Endothelial cell of umbilical vein (primary cell): ENCODE measurements at regions not wholly inside any gene's neighbourhood (a gene's known extent, or its start where the extent isn't known, plus 50 kb on each side); places are given as distances from the start of the nearest gene placed in this dataset.

Experiments
- BruUV-seq: library from RNA; stranded (reverse); fragments of 400-500 nt; replicated peaks from 2 replicates; lab custom pipeline; 2021; lab: Mats Ljungman, UMichigan
- CTCF ChIA-PET: fragments of 300-600, 350-600 bp; sonication (Branson Sonifier 250); formaldehyde crosslinking; loops from one replicate; lab custom pipeline; 2021; ENCODE audit warnings: antibody characterized with exemption, inconsistent platforms; lab: Charles Lee
- POLR2A ChIA-PET: fragments of 300-600, 350-600 bp; sonication (Branson Sonifier 250); formaldehyde crosslinking; loops from one replicate; lab custom pipeline; 2021; ENCODE audit warnings: antibody characterized with exemption, inconsistent platforms; lab: Charles Lee
- DNase-seq: peaks from one replicate; pipeline ENCODE4 v3.0.0-alpha.2; 2011; ENCODE audit warnings: low read depth, low spot score
- FAIRE-seq: peaks from 2 replicates; lab custom pipeline; 2011; peaks lifted over from hg19 to GRCh38; lab: Jason Lieb, UNC
- H2AFZ ChIP-seq: 2 replicates; pipeline ENCODE4 v1.6.0; 2012; ENCODE audit warnings: low read depth, low read length, control low read depth, inconsistent platforms
- H3K27ac ChIP-seq: 2 replicates; pipeline ENCODE4 v1.5.1; 2011; ENCODE audit warnings: low read depth, mild to moderate bottlenecking, control low read depth, low read length, moderate library complexity; ENCODE audit not compliant: insufficient read depth
- H3K27me3 ChIP-seq, 2 experiments: 2 replicates each; pipeline versions ENCODE4 v1.6.0 to v1.6.1; 2011; ENCODE audit warnings: low read length in 2 of 2, mixed read lengths in 1 of 2; ENCODE audit not compliant: control insufficient read depth in 2 of 2, insufficient read depth in 2 of 2
- H3K36me3 ChIP-seq, 2 experiments: 2 replicates in 1 of 2; 3 replicates in 1 of 2; pipeline ENCODE4 v1.5.1; 2011; ENCODE audit warnings: low read length in 2 of 2, mild to moderate bottlenecking in 1 of 2, moderate library complexity in 1 of 2; ENCODE audit not compliant: control insufficient read depth in 2 of 2, insufficient read depth in 2 of 2; ENCODE audit errors: extremely low read depth in 1 of 2
- H3K4me1 ChIP-seq: 3 replicates; pipeline ENCODE4 v1.5.1; 2011; ENCODE audit warnings: mild to moderate bottlenecking, low read length; ENCODE audit not compliant: control insufficient read depth, insufficient read depth; ENCODE audit errors: extremely low read depth
- H3K4me2 ChIP-seq: 2 replicates; pipeline ENCODE4 v1.6.1; 2011; ENCODE audit warnings: low read length, control low read depth, mixed read lengths; ENCODE audit not compliant: insufficient read depth
- H3K4me3 ChIP-seq, 3 experiments: fragments of 200-600 bp in 1 of 3; sonication (generic), shearing (Covaris generic) in 1 of 3; replicated peaks in 1 of 3; 2 replicates each; pipeline ENCODE4 v1.5.1; 2011 to 2016; ENCODE audit warnings: control low read depth in 3 of 3, low read length in 3 of 3, mild to moderate bottlenecking in 2 of 3, inconsistent platforms in 1 of 3, low read depth in 1 of 3, moderate library complexity in 1 of 3; ENCODE audit not compliant: insufficient read depth in 1 of 3
- H3K79me2 ChIP-seq: 2 replicates; pipeline ENCODE4 v1.6.0; 2012; ENCODE audit warnings: low read length, inconsistent platforms; ENCODE audit not compliant: control insufficient read depth, insufficient read depth
- H3K9ac ChIP-seq: replicated peaks from 2 replicates; pipeline ENCODE3; 2011; ENCODE audit warnings: low read length, control low read depth; ENCODE audit not compliant: insufficient read depth; ENCODE audit errors: extremely low read depth
- H3K9me1 ChIP-seq: replicated peaks from 3 replicates; pipeline ENCODE4 v1.6.0; 2011; ENCODE audit warnings: mild to moderate bottlenecking, low read length; ENCODE audit not compliant: control insufficient read depth, insufficient read depth; ENCODE audit errors: extremely low read depth
- H3K9me3 ChIP-seq: replicated peaks from 2 replicates; pipeline ENCODE4 v1.5.1; 2012; ENCODE audit warnings: low read length, inconsistent platforms; ENCODE audit not compliant: control insufficient read depth, insufficient read depth
- H4K20me1 ChIP-seq: replicated peaks from 2 replicates; pipeline ENCODE3; 2011; ENCODE audit warnings: mild to moderate bottlenecking, low read length; ENCODE audit not compliant: control insufficient read depth, insufficient read depth; ENCODE audit errors: extremely low read depth
- EZH2 ChIP-seq: IDR thresholded peaks from 2 replicates; pipeline ENCODE4 v1.6.1; 2012; ENCODE audit warnings: borderline replicate concordance, low read depth, mild to moderate bottlenecking, moderate library complexity, low read length, inconsistent platforms; ENCODE audit not compliant: severe bottlenecking
- FOS ChIP-seq: IDR thresholded peaks from 2 replicates; pipeline ENCODE4 v1.6.1; 2011; ENCODE audit warnings: mild to moderate bottlenecking, low read length, moderate library complexity, borderline replicate concordance; ENCODE audit not compliant: insufficient read depth
- GATA2 ChIP-seq: IDR thresholded peaks from 2 replicates; pipeline ENCODE4 v1.7.0; 2011; ENCODE audit warnings: low read depth, mild to moderate bottlenecking, moderate library complexity, mixed read lengths, low read length; ENCODE audit not compliant: insufficient read length, insufficient read depth
- JUN ChIP-seq: IDR thresholded peaks from 2 replicates; pipeline ENCODE4 v1.6.1; 2011; ENCODE audit warnings: borderline replicate concordance, low read depth; ENCODE audit not compliant: insufficient read length, insufficient read depth
- MYC ChIP-seq: IDR thresholded peaks from one replicate; pipeline ENCODE4 v1.6.1; 2011; ENCODE audit warnings: mild to moderate bottlenecking, low read depth, low read length
- POLR2A ChIP-seq: IDR thresholded peaks from 2 replicates; pipeline ENCODE4 v1.6.1; 2012; ENCODE audit warnings: low read depth, mild to moderate bottlenecking, control low read depth, low read length
- POLR2AphosphoS5 ChIP-seq: IDR thresholded peaks from 2 replicates; pipeline ENCODE4 v1.6.1; 2012; ENCODE audit warnings: low read depth, mild to moderate bottlenecking, control low read depth, low read length, moderate library complexity; ENCODE audit not compliant: insufficient read depth
- dilution Hi-C: fragments of 300-500 bp; cut with MboI; formaldehyde crosslinking; loops from one replicate; pipeline ENCODE4 v1.15.0; 2019; ENCODE audit warnings: low sequenced_read_pairs; ENCODE audit not compliant: extremely low pct_ligation_motif_present
- intact Hi-C: fragments of 100-400 bp; cut with micrococcal nuclease; formaldehyde crosslinking; loops from one replicate; pipeline ENCODE4 v1.10.0; 2022
- TF ChIP-seq, protein P1 (sequence below): IDR thresholded peaks from 2 replicates; pipeline ENCODE4 v1.6.1; 2011; ENCODE audit not compliant: insufficient read depth, insufficient read length
- TF ChIP-seq, protein P2 (sequence below), 2 donors: IDR thresholded peaks; 1 replicate in 1 of 2; 2 replicates in 1 of 2; pipeline ENCODE4 v1.5.1; 2011; ENCODE audit warnings: low read length in 2 of 2, mild to moderate bottlenecking in 2 of 2, moderate library complexity in 2 of 2, control low read depth in 1 of 2, inconsistent platforms in 1 of 2, low read depth in 1 of 2; ENCODE audit not compliant: insufficient read depth in 1 of 2; ENCODE audit errors: extremely low read depth in 1 of 2

DNA sequence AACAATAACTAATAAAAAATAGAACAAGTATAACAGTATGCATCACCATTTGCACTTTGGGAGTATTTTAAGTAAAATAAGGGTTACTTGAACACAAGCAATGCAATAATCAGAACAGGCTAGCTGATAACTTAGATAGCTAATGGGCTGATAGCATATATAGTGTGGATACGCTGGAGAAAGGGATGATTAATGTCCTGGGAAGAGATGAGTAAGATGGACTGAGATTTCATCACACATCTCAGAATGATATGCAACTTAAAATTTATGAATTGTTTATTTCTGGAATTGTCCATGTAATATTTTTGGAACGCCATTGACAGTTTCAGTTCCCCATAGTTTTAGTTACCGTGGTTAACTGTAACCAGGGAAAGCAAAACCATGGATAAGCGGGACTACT is 173.6 kb downstream of the ISL1 start:
- ChIA-PET CTCF (no interaction called here), POLR2A (no interaction called here)
- H2AFZ ChIP-seq, result no peak overlapping the region
- no peaks in the 10 kb centered on the region for H3K9me3 ChIP-seq
- TF ChIP-seq GATA2, result no peak
- no peak for TF ChIP-seq EZH2
- FAIRE-seq, result no peak
- H3K4me3 ChIP-seq, result no peak overlapping the region
- no TSS peak for BruUV-seq
- DNase-seq, result no peak
- H3K27me3 ChIP-seq, result no peaks in the 10 kb centered on the region
- no peaks in the 10 kb centered on the region for H3K79me2 ChIP-seq
- H3K9ac ChIP-seq, result no peak overlapping the region
- no peak overlapping the region for H3K27ac ChIP-seq
- intact Hi-C loops (no loop called here), dilution Hi-C loops (no loop called here)
- no peak overlapping the region for H3K4me2 ChIP-seq
- no peaks in the 10 kb centered on the region for H3K36me3 ChIP-seq
- no peaks in the 10 kb centered on the region for H3K9me1 ChIP-seq
- H3K4me1 ChIP-seq, result no peaks in the 10 kb centered on the region
- no peaks in the 10 kb centered on the region for H4K20me1 ChIP-seq

- intact Hi-C loops, result no loop called here
- ChIA-PET CTCF (interaction anchor here (1.0 to 1.1 kb wide), 2 partner anchors 17 to 31 kb away, joined by 4 read pairs; no protein-coding TSS in a partner anchor), POLR2A (no interaction called here)
- DNase-seq, result no peak
- no TSS peak for BruUV-seq
- Histone ChIP-seq H3K4me3 (no peak overlapping the region), H3K36me3 (no peaks in the 10 kb centered on the region), H3K4me1 (no peaks in the 10 kb centered on the region), H3K9ac (no peak overlapping the region), H3K27me3 (no peaks in the 10 kb centered on the region), H4K20me1 (no peaks in the 10 kb centered on the region), H3K27ac (no peak overlapping the region), H3K9me3 (no peaks in the 10 kb centered on the region), H3K9me1 (no peaks in the 10 kb centered on the region), H2AFZ (no peak overlapping the region), H3K79me2 (no peaks in the 10 kb centered on the region), H3K4me2 (no peak overlapping the region)
- no peak for TF ChIP-seq JUN
- TF ChIP-seq FOS, result no peak
- TF ChIP-seq EZH2, result no peak
- TF ChIP-seq, protein P1, sequence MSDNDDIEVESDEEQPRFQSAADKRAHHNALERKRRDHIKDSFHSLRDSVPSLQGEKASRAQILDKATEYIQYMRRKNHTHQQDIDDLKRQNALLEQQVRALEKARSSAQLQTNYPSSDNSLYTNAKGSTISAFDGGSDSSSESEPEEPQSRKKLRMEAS, result no peak
- TF ChIP-seq, protein P2, sequence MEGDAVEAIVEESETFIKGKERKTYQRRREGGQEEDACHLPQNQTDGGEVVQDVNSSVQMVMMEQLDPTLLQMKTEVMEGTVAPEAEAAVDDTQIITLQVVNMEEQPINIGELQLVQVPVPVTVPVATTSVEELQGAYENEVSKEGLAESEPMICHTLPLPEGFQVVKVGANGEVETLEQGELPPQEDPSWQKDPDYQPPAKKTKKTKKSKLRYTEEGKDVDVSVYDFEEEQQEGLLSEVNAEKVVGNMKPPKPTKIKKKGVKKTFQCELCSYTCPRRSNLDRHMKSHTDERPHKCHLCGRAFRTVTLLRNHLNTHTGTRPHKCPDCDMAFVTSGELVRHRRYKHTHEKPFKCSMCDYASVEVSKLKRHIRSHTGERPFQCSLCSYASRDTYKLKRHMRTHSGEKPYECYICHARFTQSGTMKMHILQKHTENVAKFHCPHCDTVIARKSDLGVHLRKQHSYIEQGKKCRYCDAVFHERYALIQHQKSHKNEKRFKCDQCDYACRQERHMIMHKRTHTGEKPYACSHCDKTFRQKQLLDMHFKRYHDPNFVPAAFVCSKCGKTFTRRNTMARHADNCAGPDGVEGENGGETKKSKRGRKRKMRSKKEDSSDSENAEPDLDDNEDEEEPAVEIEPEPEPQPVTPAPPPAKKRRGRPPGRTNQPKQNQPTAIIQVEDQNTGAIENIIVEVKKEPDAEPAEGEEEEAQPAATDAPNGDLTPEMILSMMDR (IDR thresholded peaks at IDR 0.05; ENCODE audit: extremely low read depth in 1 of 2, insufficient read depth in 1 of 2, low read depth in 1 of 2, low read length in 2 of 2), result no peak
- TF ChIP-seq MYC, result no peak
- no peak for TF ChIP-seq POLR2AphosphoS5
- TF ChIP-seq POLR2A, result no peak
- no peak for TF ChIP-seq GATA2
- dilution Hi-C loops, result no loop called here
- no peak for FAIRE-seq
Observed at GRCh38 chr5:51558682-51559081, 175.4 kb downstream of the ISL1 start.
